ENCODE measurements at regions not wholly inside any gene's neighbourhood (a gene's known extent, or its start where the extent isn't known, plus 50 kb on each side); places are given as distances from the start of the nearest gene placed in this dataset.

GRCh38 chr15:39465843-39466749 is 114.8 kb upstream of the THBS1 start:
- DNase-seq (ENCODE audit: low read depth), result no peak
- TF ChIP-seq CTCF (IDR thresholded peaks at IDR 0.05; ENCODE audit: insufficient read depth, low read length, poor library complexity, severe bottlenecking), result no peak
- H3K4me3 ChIP-seq (ENCODE audit: low read depth, low read length), result no peak overlapping the region
- no peaks in the 10 kb centered on the region for H3K36me3 ChIP-seq (ENCODE audit: control insufficient read depth, insufficient read depth, low read length)
- H3K27me3 ChIP-seq (ENCODE audit: control insufficient read depth, insufficient read depth, low read length), result no peaks in the 10 kb centered on the region

- DNase-seq (ENCODE audit: low read depth), result no peak
- Histone ChIP-seq H3K4me3 (ENCODE audit: low read depth, low read length) (no peak overlapping the region), H3K36me3 (ENCODE audit: control insufficient read depth, insufficient read depth, low read length) (no peaks in the 10 kb centered on the region), H3K27me3 (ENCODE audit: control insufficient read depth, insufficient read depth, low read length) (no peaks in the 10 kb centered on the region)
- no peak for TF ChIP-seq CTCF (IDR thresholded peaks at IDR 0.05; ENCODE audit: insufficient read depth, low read length, poor library complexity, severe bottlenecking)
These were observed 114.2 kb upstream of the THBS1 start for GRCh38 chr15:39466750-39467105.

GRCh38 chr15:39468331-39468730 is 112.5 kb upstream of the THBS1 start:
- Histone ChIP-seq H3K27me3 (ENCODE audit: control insufficient read depth, insufficient read depth, low read length) (no peaks in the 10 kb centered on the region), H3K4me3 (ENCODE audit: low read depth, low read length) (no peak overlapping the region), H3K36me3 (ENCODE audit: control insufficient read depth, insufficient read depth, low read length) (no peaks in the 10 kb centered on the region)
- no peak for TF ChIP-seq CTCF (IDR thresholded peaks at IDR 0.05; ENCODE audit: insufficient read depth, low read length, poor library complexity, severe bottlenecking)
- no peak for DNase-seq (ENCODE audit: low read depth)

GRCh38 chr15:39468828-39469227 is 112.1 kb upstream of the THBS1 start:
- no peak overlapping the region for H3K4me3 ChIP-seq (ENCODE audit: low read depth, low read length)
- DNase-seq (ENCODE audit: low read depth), result no peak
- H3K36me3 ChIP-seq (ENCODE audit: control insufficient read depth, insufficient read depth, low read length), result no peaks in the 10 kb centered on the region
- no peaks in the 10 kb centered on the region for H3K27me3 ChIP-seq (ENCODE audit: control insufficient read depth, insufficient read depth, low read length)
- TF ChIP-seq CTCF (IDR thresholded peaks at IDR 0.05; ENCODE audit: insufficient read depth, low read length, poor library complexity, severe bottlenecking), result no peak

GRCh38 chr15:39471785-39472574 is 108.9 kb upstream of the THBS1 start:
- Histone ChIP-seq H3K36me3 (ENCODE audit: control insufficient read depth, insufficient read depth, low read length) (no peaks in the 10 kb centered on the region), H3K4me3 (ENCODE audit: low read depth, low read length) (no peak overlapping the region), H3K27me3 (ENCODE audit: control insufficient read depth, insufficient read depth, low read length) (no peaks in the 10 kb centered on the region)
- no peak for DNase-seq (ENCODE audit: low read depth)
- TF ChIP-seq CTCF (IDR thresholded peaks at IDR 0.05; ENCODE audit: insufficient read depth, low read length, poor library complexity, severe bottlenecking), result no peak

Measured in kidney epithelial cell (primary cell).